ENCODE measurements at regions not wholly inside any gene's neighbourhood (a gene's known extent, or its start where the extent isn't known, plus 50 kb on each side); places are given as distances from the start of the nearest gene placed in this dataset.
A peak's percentile ranks its signal among the peaks of the same experiment; 100 is the strongest.

DNA sequence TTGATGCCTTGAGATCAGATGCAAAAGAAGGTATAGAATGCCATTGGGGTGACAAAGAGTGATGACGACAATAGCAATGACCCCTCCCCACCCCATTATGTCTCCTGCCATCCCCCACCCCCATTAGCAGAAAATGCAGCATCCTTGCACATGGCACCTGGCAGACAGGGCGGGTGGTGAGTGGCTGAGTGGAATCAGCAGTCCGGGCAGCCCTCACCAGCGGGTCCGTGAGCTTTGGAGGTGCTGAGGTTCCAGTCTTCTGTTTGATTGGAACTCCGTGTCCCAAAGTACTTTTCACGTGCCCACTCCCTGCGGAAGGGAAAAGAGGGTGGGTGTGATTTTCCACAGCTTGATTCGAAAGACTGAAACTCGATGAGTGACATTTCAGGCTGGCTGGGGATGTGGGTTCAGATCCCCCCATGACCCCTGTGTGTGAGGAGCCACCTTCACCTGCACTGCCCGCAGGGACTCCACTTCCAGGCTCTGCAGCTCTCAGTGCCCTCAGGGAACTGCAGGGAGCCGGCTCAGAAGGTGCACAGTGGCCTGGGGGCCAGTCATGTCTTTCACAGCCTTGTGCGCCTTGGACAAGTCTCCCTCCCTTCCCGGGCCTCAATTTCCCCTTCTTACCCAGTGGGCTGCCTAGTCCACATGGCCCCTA is 130.9 kb downstream of the GLI2 start:
- peak overlapping the region; percentile 68 for H3K4me3 ChIP-seq (ENCODE audit: low read depth, low read length)

DNA sequence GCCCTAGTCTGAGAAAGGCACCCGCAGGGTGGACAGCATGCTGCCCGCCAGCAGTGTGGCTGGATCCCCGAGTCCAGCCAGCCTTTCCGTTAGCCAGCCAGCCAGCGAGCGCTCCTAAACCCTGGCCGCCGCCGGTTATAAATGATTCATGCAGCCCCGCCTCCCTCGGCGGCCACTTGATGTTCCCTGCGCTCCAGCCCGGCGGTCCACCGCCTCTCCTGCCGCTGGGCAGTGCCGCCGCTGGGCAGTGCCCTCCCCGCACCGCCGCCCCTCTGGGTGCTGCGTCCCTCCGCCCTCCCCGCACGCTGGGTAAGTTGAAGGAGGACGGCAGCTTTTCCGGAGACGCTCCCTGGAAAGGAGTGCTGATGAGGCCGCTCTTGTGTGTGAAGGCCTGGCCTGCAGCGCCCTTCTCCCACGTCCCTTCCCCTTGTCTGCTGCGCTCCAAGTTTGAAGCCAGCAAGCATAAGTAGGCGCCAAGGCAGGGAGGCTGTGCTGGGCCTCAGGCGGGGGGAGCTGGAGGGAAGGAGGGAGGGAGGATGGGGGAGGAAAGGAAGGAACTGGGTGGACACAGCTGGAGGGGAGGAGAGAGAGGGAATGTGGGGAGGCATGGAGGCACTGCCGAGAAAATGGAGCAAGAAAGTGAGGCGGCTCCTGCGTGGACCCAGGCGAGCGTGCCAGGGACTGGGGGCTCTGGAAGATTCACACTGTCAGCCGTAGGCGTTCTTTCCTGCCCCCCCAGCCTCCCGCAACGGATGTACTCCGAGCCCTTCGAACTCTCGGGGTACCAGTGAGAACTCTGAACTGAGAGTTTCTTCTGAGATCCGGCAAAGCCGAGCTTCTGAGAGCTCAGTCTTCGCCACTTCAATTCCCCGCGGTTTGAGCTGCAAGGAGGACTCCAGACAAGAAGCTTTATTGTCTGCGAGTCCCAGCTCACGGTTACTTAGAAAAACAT is 131.9 kb downstream of the GLI2 start:
- no peaks in the 10 kb centered on the region for H3K36me3 ChIP-seq (ENCODE audit: insufficient read depth, low read length)
- no peaks in the 10 kb centered on the region for H3K27me3 ChIP-seq (ENCODE audit: insufficient read depth, low read length)
- peak overlapping the region; percentile 34 for H2AFZ ChIP-seq (ENCODE audit: low read length, unreplicated experiment)
- peak overlapping the region; percentile 59 for H3K27ac ChIP-seq (ENCODE audit: low read depth, low read length)
- peak overlapping the region; percentile 68 for H3K4me3 ChIP-seq (ENCODE audit: low read depth, low read length)
- peaks cover 46% of the 10 kb centered on the region for H3K4me1 ChIP-seq (ENCODE audit: control insufficient read depth, insufficient read depth, low read length, unreplicated experiment)
- peaks cover 42% of the 10 kb centered on the region for H3K79me2 ChIP-seq (ENCODE audit: control insufficient read depth, insufficient read depth, low read length, unreplicated experiment)

More for the DNA sequence above, 130.9 kb downstream of the GLI2 start:
- H2AFZ ChIP-seq (ENCODE audit: low read length, unreplicated experiment), result no peak overlapping the region
- H3K36me3 ChIP-seq (ENCODE audit: insufficient read depth, low read length), result no peaks in the 10 kb centered on the region
- peaks cover 36% of the 10 kb centered on the region for H3K79me2 ChIP-seq (ENCODE audit: control insufficient read depth, insufficient read depth, low read length, unreplicated experiment)
- H3K4me1 ChIP-seq (ENCODE audit: control insufficient read depth, insufficient read depth, low read length, unreplicated experiment), result peaks cover 53% of the 10 kb centered on the region
- H3K27ac ChIP-seq (ENCODE audit: low read depth, low read length), result peak overlapping the region; percentile 55
- no peaks in the 10 kb centered on the region for H3K27me3 ChIP-seq (ENCODE audit: insufficient read depth, low read length)

DNA sequence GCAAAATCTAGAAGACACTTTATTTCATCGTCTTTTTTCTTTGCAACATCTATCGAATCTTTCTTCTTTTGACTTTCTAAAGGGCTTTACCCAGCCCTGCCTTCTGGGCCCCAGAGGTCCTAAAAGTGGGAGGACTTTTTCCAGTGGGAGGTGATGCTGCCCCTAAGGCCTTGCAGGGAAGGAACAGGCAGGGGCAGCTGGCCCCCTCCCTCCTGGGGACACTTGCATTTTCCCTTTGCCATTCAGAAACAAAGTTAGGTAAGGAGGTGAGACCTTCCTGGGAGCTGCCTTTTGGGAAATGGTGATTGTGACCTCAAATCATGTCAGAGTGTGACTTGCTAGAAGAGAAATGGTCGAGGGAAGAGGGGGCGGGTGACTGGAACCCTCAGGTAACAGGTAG is 132.7 kb downstream of the GLI2 start:
- no peaks in the 10 kb centered on the region for H3K36me3 ChIP-seq (ENCODE audit: insufficient read depth, low read length)
- peak overlapping the region; percentile 34 for H2AFZ ChIP-seq (ENCODE audit: low read length, unreplicated experiment)
- H3K4me1 ChIP-seq (ENCODE audit: control insufficient read depth, insufficient read depth, low read length, unreplicated experiment), result peaks cover 38% of the 10 kb centered on the region
- no peaks in the 10 kb centered on the region for H3K27me3 ChIP-seq (ENCODE audit: insufficient read depth, low read length)
- peaks cover 44% of the 10 kb centered on the region for H3K79me2 ChIP-seq (ENCODE audit: control insufficient read depth, insufficient read depth, low read length, unreplicated experiment)
- peak overlapping the region; percentile 59 for H3K27ac ChIP-seq (ENCODE audit: low read depth, low read length)
- peak overlapping the region; percentile 68 for H3K4me3 ChIP-seq (ENCODE audit: low read depth, low read length)

DNA sequence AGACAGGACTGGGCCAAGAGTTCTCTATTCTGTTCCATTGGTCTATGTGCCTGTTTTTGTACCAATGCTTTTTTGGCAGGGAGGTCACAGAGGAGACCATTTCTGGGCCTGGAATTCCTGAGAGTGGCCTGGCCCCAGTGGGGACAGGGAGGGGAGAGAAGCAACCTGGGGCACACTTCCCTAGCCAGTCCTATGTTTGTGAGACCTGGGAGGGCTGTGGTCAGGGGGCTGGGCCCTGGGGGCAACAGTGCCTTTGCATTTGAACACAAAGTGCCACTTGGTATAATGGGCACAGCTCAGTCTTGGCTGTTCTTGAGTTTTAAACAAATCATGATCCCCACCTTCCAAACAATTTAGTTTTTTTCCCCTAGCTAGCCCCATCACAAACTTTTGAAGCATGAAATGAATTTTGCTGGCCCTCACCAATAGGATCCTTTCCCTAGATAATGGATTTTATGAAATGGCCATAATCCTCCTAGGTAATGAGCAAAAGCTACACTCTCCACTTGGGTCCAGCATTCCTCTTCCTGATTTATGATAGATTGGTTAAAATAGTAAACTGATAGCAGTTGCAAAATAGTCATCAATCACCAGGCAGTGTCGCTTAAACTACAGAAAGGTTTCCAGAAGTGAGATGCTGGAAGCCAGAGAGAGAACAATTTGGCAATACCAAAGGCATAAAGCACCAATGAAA is 133.5 kb downstream of the GLI2 start:
- Histone ChIP-seq H3K4me1 (ENCODE audit: control insufficient read depth, insufficient read depth, low read length, unreplicated experiment) (peaks cover 30% of the 10 kb centered on the region), H3K27me3 (ENCODE audit: insufficient read depth, low read length) (no peaks in the 10 kb centered on the region), H3K4me3 (ENCODE audit: low read depth, low read length) (no peak overlapping the region), H3K36me3 (ENCODE audit: insufficient read depth, low read length) (no peaks in the 10 kb centered on the region), H3K79me2 (ENCODE audit: control insufficient read depth, insufficient read depth, low read length, unreplicated experiment) (peaks cover 49% of the 10 kb centered on the region), H2AFZ (ENCODE audit: low read length, unreplicated experiment) (no peak overlapping the region), H3K27ac (ENCODE audit: low read depth, low read length) (no peak overlapping the region)

DNA sequence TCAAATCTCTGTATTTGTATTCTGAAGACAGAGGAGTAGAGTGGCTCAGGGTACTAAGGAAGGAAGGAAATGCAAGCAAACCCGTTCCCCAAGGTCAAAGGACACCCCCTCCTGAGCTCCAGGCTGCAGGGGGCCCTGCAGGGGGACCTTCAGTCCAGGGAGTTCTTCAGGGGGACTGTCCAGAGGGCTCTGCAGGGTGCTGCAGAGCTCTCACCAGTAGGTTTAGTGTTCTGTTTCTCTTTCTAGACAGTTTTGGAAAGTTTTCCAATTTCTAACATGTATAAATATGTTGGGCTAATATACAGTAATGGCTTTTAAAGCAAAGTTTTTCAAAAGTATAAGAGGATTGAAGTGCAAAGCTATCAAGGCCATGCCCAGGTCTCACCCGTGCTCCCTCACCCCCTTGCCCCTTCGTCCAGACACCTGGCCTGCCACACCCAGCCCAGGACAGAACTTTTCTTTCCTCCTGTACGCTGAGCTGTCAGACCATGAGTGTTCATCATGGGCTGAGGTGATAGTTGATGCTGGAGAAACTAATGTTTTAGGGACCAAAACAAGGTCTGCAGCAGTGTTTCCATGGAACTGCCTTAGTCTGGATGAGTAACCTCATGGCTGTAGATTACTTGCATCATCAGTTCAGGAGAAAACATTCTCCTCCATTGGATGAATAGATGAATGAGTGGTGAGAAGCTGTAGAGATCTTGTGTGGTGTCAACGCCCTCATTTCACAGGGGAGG is 134.2 kb downstream of the GLI2 start:
- H3K79me2 ChIP-seq (ENCODE audit: control insufficient read depth, insufficient read depth, low read length, unreplicated experiment), result peaks cover 53% of the 10 kb centered on the region
- no peak overlapping the region for H3K27ac ChIP-seq (ENCODE audit: low read depth, low read length)
- no peak overlapping the region for H2AFZ ChIP-seq (ENCODE audit: low read length, unreplicated experiment)

DNA sequence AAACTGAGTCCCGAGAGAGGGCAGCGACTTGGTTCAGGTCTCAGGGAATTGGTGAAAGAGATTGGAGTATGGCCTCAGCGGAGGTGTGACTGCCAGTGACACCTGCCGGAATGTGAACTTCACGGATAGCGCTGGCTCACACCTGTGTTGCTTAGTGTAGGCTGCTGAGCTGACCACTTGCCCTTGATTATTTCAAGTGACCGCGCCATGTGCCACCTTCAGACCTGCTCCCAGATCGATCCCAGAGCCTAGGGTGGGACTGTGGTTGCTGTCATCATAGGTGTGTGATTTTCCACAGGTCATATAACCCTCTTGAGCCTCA is 134.8 kb downstream of the GLI2 start:
- no peak overlapping the region for H2AFZ ChIP-seq (ENCODE audit: low read length, unreplicated experiment)

More for the DNA sequence above, 134.2 kb downstream of the GLI2 start:
- H3K4me3 ChIP-seq (ENCODE audit: low read depth, low read length), result no peak overlapping the region
- peaks cover 25% of the 10 kb centered on the region for H3K4me1 ChIP-seq (ENCODE audit: control insufficient read depth, insufficient read depth, low read length, unreplicated experiment)
- H3K36me3 ChIP-seq (ENCODE audit: insufficient read depth, low read length), result no peaks in the 10 kb centered on the region
- no peaks in the 10 kb centered on the region for H3K27me3 ChIP-seq (ENCODE audit: insufficient read depth, low read length)

DNA sequence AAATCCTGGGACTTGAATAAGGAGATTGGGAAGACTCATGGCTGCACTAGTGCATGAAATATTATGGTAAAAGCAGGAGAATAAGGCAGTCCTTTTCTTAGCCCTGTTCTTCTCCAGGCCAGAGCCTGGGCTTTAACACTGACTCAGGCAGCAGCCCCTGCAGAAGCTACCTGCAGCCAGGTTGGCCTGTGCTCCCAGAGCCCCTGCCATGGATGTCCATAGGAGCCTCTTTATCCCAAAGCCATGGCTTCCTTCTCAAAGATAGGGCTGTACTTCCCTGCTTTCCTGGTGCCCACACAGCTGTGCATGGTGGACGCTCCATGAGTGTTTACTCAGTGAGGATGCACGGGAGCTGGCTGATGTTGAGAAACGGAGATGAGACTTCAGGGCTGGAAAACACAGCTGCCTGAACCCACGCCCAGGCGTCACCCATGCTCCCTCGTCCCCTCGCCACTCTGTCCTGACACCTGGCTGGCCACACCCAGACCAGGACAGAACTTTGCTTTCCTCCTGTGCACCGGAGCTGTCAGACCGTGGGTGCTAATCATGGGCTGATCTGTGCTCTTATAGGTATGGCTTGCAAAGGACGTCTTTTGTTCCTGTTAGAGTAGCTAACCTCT is 135.5 kb downstream of the GLI2 start:
- Histone ChIP-seq H3K79me2 (ENCODE audit: control insufficient read depth, insufficient read depth, low read length, unreplicated experiment) (peaks cover 50% of the 10 kb centered on the region), H3K4me1 (ENCODE audit: control insufficient read depth, insufficient read depth, low read length, unreplicated experiment) (peaks cover 19% of the 10 kb centered on the region), H3K27ac (ENCODE audit: low read depth, low read length) (no peak overlapping the region), H2AFZ (ENCODE audit: low read length, unreplicated experiment) (no peak overlapping the region), H3K4me3 (ENCODE audit: low read depth, low read length) (no peak overlapping the region), H3K36me3 (ENCODE audit: insufficient read depth, low read length) (no peaks in the 10 kb centered on the region), H3K27me3 (ENCODE audit: insufficient read depth, low read length) (no peaks in the 10 kb centered on the region)

More for the DNA sequence above, 134.8 kb downstream of the GLI2 start:
- no peak overlapping the region for H3K4me3 ChIP-seq (ENCODE audit: low read depth, low read length)
- no peaks in the 10 kb centered on the region for H3K36me3 ChIP-seq (ENCODE audit: insufficient read depth, low read length)
- H3K79me2 ChIP-seq (ENCODE audit: control insufficient read depth, insufficient read depth, low read length, unreplicated experiment), result peaks cover 54% of the 10 kb centered on the region
- peaks cover 19% of the 10 kb centered on the region for H3K4me1 ChIP-seq (ENCODE audit: control insufficient read depth, insufficient read depth, low read length, unreplicated experiment)
- H3K27ac ChIP-seq (ENCODE audit: low read depth, low read length), result no peak overlapping the region
- no peaks in the 10 kb centered on the region for H3K27me3 ChIP-seq (ENCODE audit: insufficient read depth, low read length)

DNA sequence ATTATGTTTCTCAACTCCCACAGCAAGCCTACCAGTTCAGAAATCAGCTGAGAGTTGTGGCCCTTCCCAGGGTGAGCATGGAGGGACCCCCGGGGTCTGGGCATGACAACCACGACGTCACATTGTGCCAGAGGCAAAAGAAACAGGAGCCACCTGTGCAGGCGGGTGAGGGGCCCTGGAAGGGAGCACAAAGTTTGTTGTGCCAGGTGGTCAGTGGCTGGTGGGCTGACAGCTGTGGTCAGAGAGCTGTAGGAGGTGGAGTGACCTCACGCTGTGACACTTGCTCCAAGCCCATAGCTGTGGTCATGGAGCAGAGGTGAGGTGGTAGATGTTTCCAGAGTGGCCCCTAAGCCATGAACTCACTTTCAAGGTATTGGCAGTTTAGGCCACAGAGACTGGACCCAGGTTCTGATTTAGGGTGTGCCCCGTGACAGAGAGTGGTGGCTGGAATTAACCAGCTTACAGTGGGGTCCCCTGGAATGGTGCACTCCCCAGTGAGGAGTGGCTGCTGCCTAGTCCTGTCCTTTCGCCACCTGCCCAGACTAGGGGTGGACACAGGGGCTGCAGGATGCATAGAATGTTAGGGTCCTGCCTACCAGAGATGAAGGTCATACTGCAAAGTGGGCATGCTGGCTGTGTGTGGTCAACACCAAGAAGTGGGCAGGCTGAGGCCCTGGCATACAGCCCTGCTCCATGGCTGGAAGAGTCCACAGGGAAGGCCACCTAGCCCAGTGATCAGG is 136.4 kb downstream of the GLI2 start:
- H3K27me3 ChIP-seq (ENCODE audit: insufficient read depth, low read length), result no peaks in the 10 kb centered on the region
- peaks cover 13% of the 10 kb centered on the region for H3K4me1 ChIP-seq (ENCODE audit: control insufficient read depth, insufficient read depth, low read length, unreplicated experiment)
- no peak overlapping the region for H3K27ac ChIP-seq (ENCODE audit: low read depth, low read length)
- H3K36me3 ChIP-seq (ENCODE audit: insufficient read depth, low read length), result no peaks in the 10 kb centered on the region
- no peak overlapping the region for H2AFZ ChIP-seq (ENCODE audit: low read length, unreplicated experiment)
- H3K79me2 ChIP-seq (ENCODE audit: control insufficient read depth, insufficient read depth, low read length, unreplicated experiment), result peaks cover 49% of the 10 kb centered on the region
- H3K4me3 ChIP-seq (ENCODE audit: low read depth, low read length), result no peak overlapping the region

DNA sequence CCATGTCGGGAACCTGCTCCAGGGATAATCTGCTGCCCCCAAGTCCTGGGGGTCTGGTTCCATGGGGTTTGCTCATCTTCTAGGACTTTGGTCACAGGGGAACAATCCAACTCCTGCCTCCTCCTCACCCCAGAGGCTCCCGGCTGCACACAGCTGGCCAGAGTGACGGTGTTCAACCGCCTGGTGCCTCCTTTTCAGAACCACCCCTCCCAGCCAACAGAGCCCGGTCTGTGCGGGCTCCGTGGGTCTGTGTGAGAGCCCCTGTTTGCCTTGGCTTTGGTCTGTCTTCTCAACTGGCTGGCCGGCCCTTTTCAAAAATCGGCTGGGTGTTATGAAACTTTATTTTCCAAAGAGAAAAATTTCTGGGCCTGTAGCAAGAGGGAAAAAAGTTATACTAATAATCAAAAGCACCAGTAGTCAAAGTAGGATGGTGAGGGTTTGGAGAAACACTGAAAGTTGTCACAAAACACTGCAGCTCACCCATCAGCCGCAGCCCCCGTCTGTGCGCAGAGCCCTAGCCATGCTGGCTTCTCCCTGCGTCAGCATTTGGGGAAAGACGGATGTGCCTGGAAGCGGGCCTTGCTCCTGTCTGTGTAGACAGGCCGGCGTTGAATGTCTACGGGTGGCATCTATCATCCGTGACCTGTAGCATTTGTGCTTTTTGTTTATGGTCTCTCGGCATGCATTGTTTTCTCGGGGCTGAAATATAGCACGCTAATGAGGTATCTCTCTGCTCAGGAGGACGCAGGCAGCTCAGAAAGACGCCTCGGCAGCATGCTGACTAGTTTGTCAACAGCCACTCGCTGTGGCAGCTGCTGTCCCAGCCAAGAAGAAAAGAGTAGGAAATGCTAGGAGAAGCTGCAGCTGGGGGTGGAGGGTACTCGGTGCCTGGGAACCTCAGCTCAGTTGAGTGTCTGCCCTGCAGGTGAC is 138.6 kb downstream of the GLI2 start:
- Histone ChIP-seq H3K79me2 (ENCODE audit: control insufficient read depth, insufficient read depth, low read length, unreplicated experiment) (peaks cover 49% of the 10 kb centered on the region), H3K4me1 (ENCODE audit: control insufficient read depth, insufficient read depth, low read length, unreplicated experiment) (no peaks in the 10 kb centered on the region), H3K36me3 (ENCODE audit: insufficient read depth, low read length) (no peaks in the 10 kb centered on the region), H3K4me3 (ENCODE audit: low read depth, low read length) (no peak overlapping the region), H3K27me3 (ENCODE audit: insufficient read depth, low read length) (no peaks in the 10 kb centered on the region), H3K27ac (ENCODE audit: low read depth, low read length) (no peak overlapping the region), H2AFZ (ENCODE audit: low read length, unreplicated experiment) (no peak overlapping the region)

All from ACC112 (cell line).